Keratinocyte (primary cell): ENCODE measurements at regions not wholly inside any gene's neighbourhood (a gene's known extent, or its start where the extent isn't known, plus 50 kb on each side); places are given as distances from the start of the nearest gene placed in this dataset.
"Not testable (repeated sequence)": the region's sequence is repeated elsewhere in the genome, so short reads cannot be mapped to it uniquely, and the experiment has no call there.

Experiments
- CTCF ChIP-seq, 3 experiments: IDR thresholded peaks in 1 of 3; conservative IDR thresholded peaks in 1 of 3; optimal IDR thresholded peaks in 1 of 3; 2 replicates in 2 of 3; 3 replicates in 1 of 3; pipeline versions ENCODE3 to v1.5.1; 2011; ENCODE audit warnings: low read length in 3 of 3, mild to moderate bottlenecking in 3 of 3, moderate library complexity in 2 of 3, control low read depth in 1 of 3, inconsistent platforms in 1 of 3; ENCODE audit not compliant: insufficient read depth in 2 of 3; ENCODE audit errors: extremely low read depth in 1 of 3
- EZH2 ChIP-seq: IDR thresholded peaks from one replicate; pipeline ENCODE4 v1.6.1; 2012; ENCODE audit warnings: inconsistent platforms, mild to moderate bottlenecking, low read length, moderate library complexity

- TF ChIP-seq CTCF (optimal IDR thresholded peaks at IDR 0.05 in 1 of 3, IDR thresholded peaks at IDR 0.05 in 1 of 3, conservative IDR thresholded peaks at IDR 0.05 in 1 of 3; ENCODE audit: extremely low read depth in 1 of 3, insufficient read depth in 2 of 3, low read length in 3 of 3); EZH2: not testable (repeated sequence)
Measured at GRCh38 chr22:48059521-48059920, 1297.1 kb downstream of the TBC1D22A start.
